Activated CD4-positive, alpha-beta T cell treated with anti-CD3 and anti-CD28 coated beads for 36 hours (primary cell): ENCODE measurements at regions not wholly inside any gene's neighbourhood (a gene's known extent, or its start where the extent isn't known, plus 50 kb on each side); places are given as distances from the start of the nearest gene placed in this dataset.

Experiments
- ATAC-seq: fragments of 200-7000 bp; cut with Tn5 transposase; one replicate; pipeline ENCODE4 v1.10.0; 2021; ENCODE audit warnings: mild to moderate bottlenecking, moderate library complexity
- CTCF ChIA-PET: fragments of 350-600 bp; sonication (Branson Sonifier 250); formaldehyde crosslinking; loops from one replicate; lab custom pipeline; 2021; ENCODE audit warnings: antibody characterized with exemption; lab: Charles Lee
- POLR2A ChIA-PET: fragments of 350-600 bp; sonication (Branson Sonifier 250); formaldehyde crosslinking; loops from one replicate; lab custom pipeline; 2021; ENCODE audit warnings: antibody characterized with exemption, inconsistent platforms; lab: Charles Lee
- DNase-seq: peaks from one replicate; pipeline ENCODE4 v3.0.0-alpha.2; 2020
- H3K27ac Mint-ChIP-seq: one replicate; pipeline ENCODE4 v1.8.0; 2021; ENCODE audit warnings: mixed read lengths
- H3K27me3 Mint-ChIP-seq: one replicate; pipeline ENCODE4 v1.8.0; 2021; ENCODE audit warnings: mixed read lengths
- H3K36me3 Mint-ChIP-seq: one replicate; pipeline ENCODE4 v1.8.0; 2021; ENCODE audit warnings: low read depth, mixed read lengths
- H3K4me1 Mint-ChIP-seq: one replicate; pipeline ENCODE4 v1.8.0; 2021; ENCODE audit warnings: mixed read lengths
- H3K4me3 Mint-ChIP-seq: one replicate; pipeline ENCODE4 v1.8.0; 2021; ENCODE audit warnings: mild to moderate bottlenecking, moderate library complexity, mixed read lengths
- H3K9me3 Mint-ChIP-seq: one replicate; pipeline ENCODE4 v1.8.0; 2021; ENCODE audit warnings: low read depth, mixed read lengths
- intact Hi-C, 2 experiments: fragments of 100-400 bp; cut with DNase I in 1 of 2; cut with micrococcal nuclease in 1 of 2; formaldehyde crosslinking; loops; one replicate each; pipeline versions ENCODE4 v1.14.2 to v1.15.1; 2022 to 2024; cut with DNase I, micrococcal nuclease

DNA sequence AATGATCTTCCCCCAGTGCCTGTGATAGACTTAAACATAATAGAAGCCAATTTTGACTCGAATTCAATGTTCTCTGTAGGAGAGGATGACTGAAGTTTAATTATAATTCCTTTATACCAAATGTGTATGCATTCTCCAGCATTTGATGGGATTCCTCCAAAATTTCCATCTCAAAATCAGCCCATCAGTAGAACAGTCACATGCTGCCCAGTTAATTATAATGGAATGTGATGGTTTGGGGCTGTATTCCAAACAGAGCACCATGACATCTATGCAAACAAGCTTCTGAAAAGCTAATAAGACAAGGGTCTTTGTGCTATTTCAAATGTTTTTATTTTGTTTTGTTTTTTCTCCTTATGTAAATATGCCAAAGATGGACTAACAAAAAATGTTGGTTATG is 127.7 kb upstream of the SPATA16 start:
- ChIA-PET CTCF (no interaction called here), POLR2A (no interaction called here)
- Mint-ChIP-seq H3K9me3 (no peaks in the 10 kb centered on the region), H3K27ac (no peak overlapping the region), H3K4me1 (no peaks in the 10 kb centered on the region), H3K36me3 (no peaks in the 10 kb centered on the region), H3K27me3 (no peaks in the 10 kb centered on the region), H3K4me3 (no peak overlapping the region)
- intact Hi-C loops, result no loop called here
- ATAC-seq (no peak), DNase-seq (no peak)

GRCh38 chr3:173267716-173268115 is 126.7 kb upstream of the SPATA16 start:
- intact Hi-C loops, result no loop called here
- ATAC-seq (no peak), DNase-seq (no peak)
- no peak overlapping the region for H3K4me3 Mint-ChIP-seq
- POLR2A ChIA-PET, result no interaction called here
- no peak overlapping the region for H3K27ac Mint-ChIP-seq
- CTCF ChIA-PET, result no interaction called here
- no peaks in the 10 kb centered on the region for H3K9me3 Mint-ChIP-seq
- no peaks in the 10 kb centered on the region for H3K4me1 Mint-ChIP-seq
- H3K27me3 Mint-ChIP-seq, result no peaks in the 10 kb centered on the region
- no peaks in the 10 kb centered on the region for H3K36me3 Mint-ChIP-seq

DNA sequence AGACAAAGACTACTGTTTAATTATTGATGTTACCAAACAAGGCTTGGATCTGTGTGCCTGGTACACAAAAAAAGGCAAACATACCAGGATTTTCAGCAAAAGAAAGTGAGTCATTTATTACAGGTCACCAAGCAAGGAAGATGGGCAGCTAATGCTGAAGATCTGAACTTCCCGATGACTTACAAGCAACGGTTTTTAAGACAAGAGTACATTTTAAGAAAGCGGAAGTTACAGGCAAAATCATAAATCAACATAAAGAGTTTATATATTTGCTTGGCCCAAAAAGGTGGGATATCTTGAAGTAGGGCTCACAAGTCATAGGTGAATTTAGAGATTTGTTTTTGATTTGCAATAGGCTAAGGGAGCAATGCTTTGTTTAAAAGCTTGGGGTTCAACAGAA is 125.4 kb upstream of the SPATA16 start:
- ChIA-PET POLR2A (no interaction called here), CTCF (no interaction called here)
- ATAC-seq (no peak), DNase-seq (no peak)
- H3K36me3 Mint-ChIP-seq, result no peaks in the 10 kb centered on the region
- H3K27ac Mint-ChIP-seq, result no peak overlapping the region
- H3K9me3 Mint-ChIP-seq, result no peaks in the 10 kb centered on the region
- no peaks in the 10 kb centered on the region for H3K4me1 Mint-ChIP-seq
- intact Hi-C loops, result no loop called here
- H3K27me3 Mint-ChIP-seq, result no peaks in the 10 kb centered on the region
- no peak overlapping the region for H3K4me3 Mint-ChIP-seq

DNA sequence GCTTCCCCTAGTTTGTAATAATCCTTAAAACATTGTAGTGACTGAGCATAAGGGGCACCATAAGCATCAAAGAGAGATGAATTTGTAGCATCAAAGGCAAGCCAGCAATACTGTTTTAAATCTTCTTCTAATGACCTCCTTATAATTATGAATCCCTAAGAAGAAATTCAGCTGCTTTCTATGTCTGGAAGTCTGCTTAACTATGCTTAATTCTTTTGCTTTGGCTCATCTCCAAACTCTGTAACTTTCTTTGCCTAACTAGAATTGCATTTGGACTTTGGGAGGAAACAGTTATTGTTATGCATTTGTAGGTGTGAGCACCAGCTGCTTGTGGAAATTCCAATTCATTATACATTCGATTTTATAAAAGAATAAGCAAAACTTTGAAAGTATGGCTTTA is 117.7 kb upstream of the SPATA16 start:
- H3K4me3 Mint-ChIP-seq, result no peak overlapping the region
- ChIA-PET POLR2A (no interaction called here), CTCF (no interaction called here)
- H3K27me3 Mint-ChIP-seq, result no peaks in the 10 kb centered on the region
- H3K9me3 Mint-ChIP-seq, result no peaks in the 10 kb centered on the region
- intact Hi-C loops, result no loop called here
- no peak for DNase-seq
- H3K36me3 Mint-ChIP-seq, result no peaks in the 10 kb centered on the region
- H3K27ac Mint-ChIP-seq, result no peak overlapping the region
- no peaks in the 10 kb centered on the region for H3K4me1 Mint-ChIP-seq
- ATAC-seq, result no peak

DNA sequence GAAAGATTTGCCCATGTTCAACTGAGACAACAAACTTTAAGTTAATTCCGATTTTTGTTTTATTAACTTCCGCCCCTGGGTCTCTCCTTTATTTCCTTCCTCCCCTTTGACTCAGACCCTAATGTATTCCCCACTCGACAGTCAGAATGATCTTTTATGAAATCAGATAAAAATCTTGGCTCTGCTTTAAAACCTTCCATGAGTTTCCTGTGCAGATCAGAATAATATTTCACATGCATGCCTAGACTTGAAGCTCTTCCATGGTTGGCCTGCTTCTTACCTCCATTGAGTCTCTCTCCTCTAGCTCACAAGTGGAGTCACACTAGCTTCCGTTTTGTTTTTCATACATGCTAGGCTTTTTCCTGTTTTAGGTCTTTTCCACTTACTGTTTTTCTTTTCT is 116.8 kb upstream of the SPATA16 start:
- no peaks in the 10 kb centered on the region for H3K9me3 Mint-ChIP-seq
- no peaks in the 10 kb centered on the region for H3K36me3 Mint-ChIP-seq
- no peak for DNase-seq
- intact Hi-C loops, result no loop called here
- no peak overlapping the region for H3K27ac Mint-ChIP-seq
- ChIA-PET POLR2A (no interaction called here), CTCF (interaction anchor here (0.6 kb wide), 1 partner anchor 131 kb away, joined by 4 read pairs; no protein-coding TSS in a partner anchor)
- ATAC-seq, result no peak
- no peaks in the 10 kb centered on the region for H3K4me1 Mint-ChIP-seq
- no peak overlapping the region for H3K4me3 Mint-ChIP-seq
- no peaks in the 10 kb centered on the region for H3K27me3 Mint-ChIP-seq

DNA sequence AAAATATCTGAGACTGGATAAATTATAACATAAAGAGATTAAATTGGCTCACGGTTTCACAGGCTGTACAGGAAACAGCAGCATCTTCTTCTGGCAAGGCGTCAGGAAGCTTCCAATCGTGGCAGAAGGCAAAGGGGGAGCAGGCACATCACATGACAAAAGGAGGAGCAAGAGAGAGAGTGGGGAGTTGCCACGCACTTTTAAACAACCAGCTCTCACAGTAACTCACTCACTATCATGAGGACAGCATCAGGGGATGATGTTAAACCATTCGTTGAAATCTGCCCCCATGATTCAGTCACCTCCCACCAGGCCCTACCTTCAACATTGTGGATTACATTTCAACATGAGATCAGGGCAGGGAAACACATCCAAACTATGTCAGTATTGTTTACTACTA is 114.5 kb upstream of the SPATA16 start:
- DNase-seq (no peak), ATAC-seq (no peak)
- intact Hi-C loops, result no loop called here
- no peaks in the 10 kb centered on the region for H3K36me3 Mint-ChIP-seq
- no peak overlapping the region for H3K4me3 Mint-ChIP-seq
- no peaks in the 10 kb centered on the region for H3K4me1 Mint-ChIP-seq
- H3K27me3 Mint-ChIP-seq, result no peaks in the 10 kb centered on the region
- H3K9me3 Mint-ChIP-seq, result no peaks in the 10 kb centered on the region
- H3K27ac Mint-ChIP-seq, result no peak overlapping the region
- ChIA-PET CTCF (no interaction called here), POLR2A (no interaction called here)

DNA sequence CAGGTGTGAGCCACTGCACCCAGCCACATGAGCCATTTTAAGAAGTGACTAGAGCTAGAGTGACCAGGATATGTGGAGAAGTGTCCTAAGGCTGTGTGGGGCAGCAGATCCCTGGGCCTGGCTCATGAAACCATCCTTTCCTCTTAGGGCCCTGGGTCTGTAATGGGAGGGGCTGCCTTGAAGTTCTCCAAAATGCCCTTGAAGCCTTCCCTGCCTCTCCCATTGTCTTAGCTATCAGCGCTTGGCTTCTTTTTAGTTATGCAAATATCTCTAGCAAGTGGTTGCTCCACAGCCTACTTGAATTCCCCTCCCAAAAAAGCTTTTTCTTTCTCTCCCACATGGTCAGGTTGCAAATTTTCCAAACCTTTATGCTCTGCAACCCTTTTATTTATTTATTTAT is 112.4 kb upstream of the SPATA16 start:
- ChIA-PET CTCF (no interaction called here), POLR2A (no interaction called here)
- Mint-ChIP-seq H3K4me3 (no peak overlapping the region), H3K27ac (no peak overlapping the region), H3K9me3 (no peaks in the 10 kb centered on the region), H3K27me3 (no peaks in the 10 kb centered on the region), H3K4me1 (no peaks in the 10 kb centered on the region), H3K36me3 (no peaks in the 10 kb centered on the region)
- ATAC-seq (no peak), DNase-seq (no peak)
- intact Hi-C loops, result no loop called here

DNA sequence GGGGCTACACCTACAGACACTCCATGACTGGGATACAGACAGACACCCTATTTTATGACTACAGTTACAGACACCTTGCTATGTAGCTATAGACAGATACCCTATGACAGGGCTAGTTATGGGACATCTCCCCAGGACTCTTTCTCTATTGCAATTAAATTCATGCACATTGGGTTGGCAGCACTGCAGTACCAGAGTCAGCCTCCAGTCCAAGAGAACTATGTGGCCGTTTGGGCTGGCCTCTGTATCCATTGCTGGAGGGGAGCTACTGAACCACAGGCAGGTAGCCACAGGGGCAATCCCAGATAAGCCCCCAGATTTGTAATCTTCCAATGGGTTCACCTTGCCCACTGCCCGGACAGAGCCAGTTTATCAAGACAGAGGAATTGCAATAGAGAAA is 108.4 kb upstream of the SPATA16 start:
- Mint-ChIP-seq H3K9me3 (no peaks in the 10 kb centered on the region), H3K4me3 (no peak overlapping the region), H3K27ac (no peak overlapping the region), H3K36me3 (no peaks in the 10 kb centered on the region), H3K27me3 (no peaks in the 10 kb centered on the region), H3K4me1 (no peaks in the 10 kb centered on the region)
- ChIA-PET POLR2A (no interaction called here), CTCF (no interaction called here)
- ATAC-seq (no peak), DNase-seq (no peak)
- intact Hi-C loops, result no loop called here

GRCh38 chr3:173241727-173242126 is 100.7 kb upstream of the SPATA16 start:
- no peak overlapping the region for H3K27ac Mint-ChIP-seq
- no peaks in the 10 kb centered on the region for H3K27me3 Mint-ChIP-seq
- H3K36me3 Mint-ChIP-seq, result no peaks in the 10 kb centered on the region
- H3K4me1 Mint-ChIP-seq, result no peaks in the 10 kb centered on the region
- no peak for ATAC-seq
- CTCF ChIA-PET, result no interaction called here
- DNase-seq, result no peak
- intact Hi-C loops, result no loop called here
- H3K9me3 Mint-ChIP-seq, result no peaks in the 10 kb centered on the region
- POLR2A ChIA-PET, result no interaction called here
- H3K4me3 Mint-ChIP-seq, result no peak overlapping the region

DNA sequence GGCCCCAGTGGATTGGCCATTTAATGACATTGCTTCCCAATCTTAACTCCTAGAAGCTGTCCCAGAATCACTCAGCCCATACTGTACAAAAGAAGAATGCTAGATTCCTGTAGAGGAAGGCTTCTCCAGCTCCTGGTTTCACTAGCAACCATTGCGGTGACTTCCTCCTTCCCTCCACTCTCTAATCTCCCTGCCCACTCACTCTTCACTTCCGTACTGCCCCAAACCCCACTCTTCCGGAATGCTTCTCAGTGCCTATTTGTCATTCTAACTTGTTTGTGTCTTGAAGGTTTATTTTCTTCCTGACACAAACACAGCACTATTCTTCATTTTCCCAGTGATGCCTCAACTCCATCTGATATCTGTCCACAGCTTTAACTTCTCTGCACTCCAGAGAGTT is 97.1 kb upstream of the SPATA16 start:
- H3K36me3 Mint-ChIP-seq, result no peaks in the 10 kb centered on the region

DNA sequence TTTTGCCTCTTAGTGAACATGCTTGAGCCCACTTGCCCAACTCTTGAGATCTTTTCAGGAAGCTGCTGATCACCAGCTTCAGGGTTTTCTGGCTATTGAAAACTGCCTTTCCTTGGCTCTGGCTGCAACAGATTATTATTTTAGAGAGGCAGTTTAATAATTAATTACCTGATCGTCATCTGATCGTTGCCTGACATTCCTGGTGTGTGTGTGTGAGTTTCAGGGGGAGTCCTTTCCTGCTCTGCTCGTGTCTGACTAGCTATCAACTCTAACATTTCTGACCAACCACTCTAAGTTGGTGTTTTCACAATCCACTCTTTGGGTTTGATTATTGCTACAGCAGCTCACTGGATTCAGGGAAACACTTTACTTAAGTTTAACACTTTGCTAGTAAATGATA is 84.3 kb upstream of the SPATA16 start:
- no peaks in the 10 kb centered on the region for H3K36me3 Mint-ChIP-seq
- ChIA-PET POLR2A (no interaction called here), CTCF (no interaction called here)
- no peak overlapping the region for H3K27ac Mint-ChIP-seq
- no peaks in the 10 kb centered on the region for H3K9me3 Mint-ChIP-seq
- no peaks in the 10 kb centered on the region for H3K4me1 Mint-ChIP-seq
- intact Hi-C loops, result no loop called here
- no peaks in the 10 kb centered on the region for H3K27me3 Mint-ChIP-seq
- DNase-seq (no peak), ATAC-seq (no peak)
- H3K4me3 Mint-ChIP-seq, result no peak overlapping the region

More for the DNA sequence above, 97.1 kb upstream of the SPATA16 start:
- POLR2A ChIA-PET, result no interaction called here
- intact Hi-C loops, result no loop called here
- H3K4me3 Mint-ChIP-seq, result no peak overlapping the region
- H3K4me1 Mint-ChIP-seq, result no peaks in the 10 kb centered on the region
- H3K27me3 Mint-ChIP-seq, result no peaks in the 10 kb centered on the region
- CTCF ChIA-PET, result interaction anchor here (0.7 kb wide), 1 partner anchor 899 kb away, joined by 3 read pairs; no protein-coding TSS in a partner anchor
- DNase-seq, result no peak
- H3K9me3 Mint-ChIP-seq, result no peaks in the 10 kb centered on the region
- no peak for ATAC-seq
- no peak overlapping the region for H3K27ac Mint-ChIP-seq

DNA sequence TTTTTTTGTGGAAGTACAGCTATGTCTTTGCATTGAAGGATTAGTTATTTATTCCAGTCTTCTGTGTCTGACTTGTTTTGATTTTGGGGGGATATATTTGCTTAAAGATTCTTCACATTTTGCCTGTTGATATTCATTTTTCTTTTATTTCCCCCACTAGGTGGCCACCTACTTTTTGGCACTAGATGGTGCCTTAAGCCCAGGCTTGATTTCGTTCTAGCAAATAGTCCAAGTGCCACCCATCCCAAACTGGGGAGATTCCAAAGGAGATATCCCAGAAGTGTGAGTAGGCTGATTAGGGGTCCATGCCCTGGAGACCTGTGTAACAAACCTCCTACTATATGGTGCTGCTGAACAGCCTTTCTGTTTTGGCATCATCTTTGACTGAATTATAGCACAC is 80.0 kb upstream of the SPATA16 start:
- CTCF ChIA-PET, result no interaction called here
- Mint-ChIP-seq H3K27me3 (no peaks in the 10 kb centered on the region), H3K4me1 (no peaks in the 10 kb centered on the region), H3K9me3 (peaks cover 9% of the 10 kb centered on the region), H3K4me3 (no peak overlapping the region), H3K27ac (no peak overlapping the region), H3K36me3 (no peaks in the 10 kb centered on the region)
- ATAC-seq, result no peak
- no peak for DNase-seq
- intact Hi-C loops, result no loop called here
- POLR2A ChIA-PET, result no interaction called here

- CTCF ChIA-PET, result no interaction called here
- Mint-ChIP-seq H3K27ac (no peak overlapping the region), H3K4me1 (no peaks in the 10 kb centered on the region), H3K36me3 (no peaks in the 10 kb centered on the region), H3K4me3 (no peak overlapping the region), H3K9me3 (peaks cover 9% of the 10 kb centered on the region), H3K27me3 (no peaks in the 10 kb centered on the region)
- DNase-seq (no peak), ATAC-seq (no peak)
- POLR2A ChIA-PET, result no interaction called here
- intact Hi-C loops, result no loop called here
Observed at GRCh38 chr3:173217127-173217526, 76.1 kb upstream of the SPATA16 start.
